BLaER1 treated with 17β-estradiol and CSF1 and Interleukin-3, amounts not matched to agents 10 nM and 100 nM (cell line): ENCODE measurements at regions not wholly inside any gene's neighbourhood (a gene's known extent, or its start where the extent isn't known, plus 50 kb on each side); places are given as distances from the start of the nearest gene placed in this dataset.
"Not testable (repeated sequence)": the region's sequence is repeated elsewhere in the genome, so short reads cannot be mapped to it uniquely, and the experiment has no call there.

Source experiments
- H3K27ac ChIP-seq, 11 experiments: shearing (Covaris generic); formaldehyde crosslinking; 2 replicates each; pipeline ENCODE4 v1.8.1; 2022
- H3K27me3 ChIP-seq, 11 experiments: shearing (Covaris generic); formaldehyde crosslinking; 2 replicates each; pipeline ENCODE4 v1.8.1; 2022
- H3K36me3 ChIP-seq, 11 experiments: shearing (Covaris generic); formaldehyde crosslinking; 2 replicates each; pipeline ENCODE4 v1.8.1; 2022
- H3K4me1 ChIP-seq, 10 experiments: shearing (Covaris generic); formaldehyde crosslinking; 2 replicates each; pipeline ENCODE4 v1.8.1; 2022
- H3K4me2 ChIP-seq, 11 experiments: shearing (Covaris generic); formaldehyde crosslinking; 2 replicates each; pipeline ENCODE4 v1.8.1; 2022
- H3K4me3 ChIP-seq, 10 experiments: shearing (Covaris generic); formaldehyde crosslinking; 2 replicates each; pipeline ENCODE4 v1.8.1; 2022
- H3K9ac ChIP-seq, 11 experiments: shearing (Covaris generic); formaldehyde crosslinking; 2 replicates each; pipeline ENCODE4 v1.8.1; 2022
- H3K9me3 ChIP-seq, 11 experiments: shearing (Covaris generic); formaldehyde crosslinking; replicated peaks in 1 of 11; 2 replicates each; pipeline ENCODE4 v1.8.1; 2022
- H4K20me1 ChIP-seq, 11 experiments: shearing (Covaris generic); formaldehyde crosslinking; 2 replicates each; pipeline ENCODE4 v1.8.1; 2022
- Cebpa-rat ChIP-seq, 11 experiments: shearing (Covaris generic); IDR thresholded peaks; 2 replicates each; pipeline ENCODE4 v1.8.1; 2022

- TF ChIP-seq Cebpa-rat (IDR thresholded peaks at IDR 0.05), result no peak
- H3K27me3 ChIP-seq, result no peaks in the 10 kb centered on the region
Observed at GRCh38 chr5:91243852-91244251, 139.3 kb downstream of the ARRDC3 start.

GRCh38 chr5:91243286-91243685 lies 139.8 kb downstream of the ARRDC3 start:
- Histone ChIP-seq H3K36me3 (no peaks in the 10 kb centered on the region; a peak in 2 of 22 replicates), H3K9me3 (peaks cover 0 to 24% (median 17%) of the 10 kb centered on the region in 11 experiments; a peak in 15 of 22 replicates), H3K4me3 (no peak overlapping the region), H4K20me1 (no peaks in the 10 kb centered on the region), H3K4me1 (no peaks in the 10 kb centered on the region), H3K9ac (no peak overlapping the region), H3K27ac (no peak overlapping the region), H3K4me2 (no peak overlapping the region), H3K27me3 (no peaks in the 10 kb centered on the region)
- no peak for TF ChIP-seq Cebpa-rat (IDR thresholded peaks at IDR 0.05)

More at GRCh38 chr5:91243852-91244251, 139.3 kb downstream of the ARRDC3 start:
- Histone ChIP-seq H3K4me3 (no peak overlapping the region), H4K20me1 (no peaks in the 10 kb centered on the region), H3K36me3 (no peaks in the 10 kb centered on the region; a peak in 2 of 22 replicates), H3K27ac (no peak overlapping the region), H3K4me2 (no peak overlapping the region), H3K9me3 (peaks cover 0 to 24% (median 17%) of the 10 kb centered on the region in 11 experiments; a peak in 15 of 22 replicates), H3K4me1 (no peaks in the 10 kb centered on the region), H3K9ac (no peak overlapping the region)

- H4K20me1 ChIP-seq, H3K36me3 ChIP-seq, H3K4me1 ChIP-seq, H3K27ac ChIP-seq, H3K27me3 ChIP-seq, H3K4me2 ChIP-seq, H3K4me3 ChIP-seq, H3K9ac ChIP-seq: not testable (repeated sequence)
- peaks cover 0 to 24% (median 17%) of the 10 kb centered on the region in 11 experiments; a peak in 15 of 22 replicates for H3K9me3 ChIP-seq
Observed at GRCh38 chr5:91241460-91241859, 141.7 kb downstream of the ARRDC3 start.

GRCh38 chr5:91240175-91240574 lies 142.9 kb downstream of the ARRDC3 start:
- Histone ChIP-seq H3K4me2 (no peak overlapping the region), H3K36me3 (no peaks in the 10 kb centered on the region; a peak in 2 of 22 replicates), H3K4me1 (no peaks in the 10 kb centered on the region), H3K9me3 (peaks cover 0 to 24% (median 17%) of the 10 kb centered on the region in 11 experiments; a peak in 15 of 22 replicates), H4K20me1 (no peaks in the 10 kb centered on the region), H3K4me3 (no peak overlapping the region), H3K27me3 (no peaks in the 10 kb centered on the region), H3K9ac (no peak overlapping the region), H3K27ac (no peak overlapping the region)
- TF ChIP-seq Cebpa-rat (IDR thresholded peaks at IDR 0.05), result no peak

GRCh38 chr5:91235271-91235694 lies 147.8 kb downstream of the ARRDC3 start:
- H3K9ac ChIP-seq, result no peak overlapping the region
- H3K4me3 ChIP-seq, result no peak overlapping the region
- no peaks in the 10 kb centered on the region for H4K20me1 ChIP-seq
- peaks cover 0 to 11% (median 0%) of the 10 kb centered on the region in 10 experiments; a peak in 4 of 20 replicates for H3K4me1 ChIP-seq
- H3K27me3 ChIP-seq, result no peaks in the 10 kb centered on the region
- H3K36me3 ChIP-seq, result no peaks in the 10 kb centered on the region
- H3K9me3 ChIP-seq, result peaks cover 3 to 11% (median 5%) of the 10 kb centered on the region in 11 experiments; a peak in 20 of 22 replicates
- TF ChIP-seq Cebpa-rat (IDR thresholded peaks at IDR 0.05), result no peak
- no peak overlapping the region for H3K27ac ChIP-seq
- H3K4me2 ChIP-seq, result no peak overlapping the region

GRCh38 chr5:91232523-91232922 lies 150.6 kb downstream of the ARRDC3 start:
- Histone ChIP-seq H3K4me2 (no peak overlapping the region), H3K4me3 (no peak overlapping the region), H3K9ac (no peak overlapping the region), H3K9me3 (peaks cover 17 to 28% (median 20%) of the 10 kb centered on the region in 11 experiments), H3K27me3 (no peaks in the 10 kb centered on the region), H4K20me1 (no peaks in the 10 kb centered on the region), H3K27ac (no peak overlapping the region), H3K4me1 (peaks cover 0 to 11% (median 0%) of the 10 kb centered on the region in 10 experiments; a peak in 6 of 20 replicates), H3K36me3 (peaks cover 0 to 9% (median 0%) of the 10 kb centered on the region in 11 experiments; a peak in 2 of 22 replicates)
- TF ChIP-seq Cebpa-rat (IDR thresholded peaks at IDR 0.05), result no peak

GRCh38 chr5:91229031-91229727 lies 153.9 kb downstream of the ARRDC3 start:
- Histone ChIP-seq H3K9ac (no peak overlapping the region), H3K4me3 (no peak overlapping the region), H3K27me3 (no peaks in the 10 kb centered on the region), H4K20me1 (no peaks in the 10 kb centered on the region), H3K9me3 (peaks cover 17 to 28% (median 20%) of the 10 kb centered on the region in 11 experiments), H3K4me1 (peaks cover 0 to 11% (median 0%) of the 10 kb centered on the region in 10 experiments; a peak in 6 of 20 replicates), H3K4me2 (no peak overlapping the region), H3K27ac (no peak overlapping the region), H3K36me3 (peaks cover 0 to 9% (median 0%) of the 10 kb centered on the region in 11 experiments; a peak in 2 of 22 replicates)
- TF ChIP-seq Cebpa-rat (IDR thresholded peaks at IDR 0.05), result no peak

GRCh38 chr5:91228188-91228587 lies 154.9 kb downstream of the ARRDC3 start:
- no peak overlapping the region for H3K4me3 ChIP-seq
- peaks cover 0 to 9% (median 0%) of the 10 kb centered on the region in 11 experiments; a peak in 2 of 22 replicates for H3K36me3 ChIP-seq
- H3K9ac ChIP-seq, result no peak overlapping the region
- no peak overlapping the region for H3K27ac ChIP-seq
- H3K9me3 ChIP-seq, result peaks cover 17 to 28% (median 20%) of the 10 kb centered on the region in 11 experiments
- peaks cover 0 to 11% (median 0%) of the 10 kb centered on the region in 10 experiments; a peak in 6 of 20 replicates for H3K4me1 ChIP-seq
- no peaks in the 10 kb centered on the region for H3K27me3 ChIP-seq
- no peak for TF ChIP-seq Cebpa-rat (IDR thresholded peaks at IDR 0.05)
- H3K4me2 ChIP-seq, result 0 out of 22 replicates have a peak overlapping the region, but pooled peaks of 1 of the 11 experiments have one; percentile 0
- H4K20me1 ChIP-seq, result no peaks in the 10 kb centered on the region

- Histone ChIP-seq H3K9ac (no peak overlapping the region), H3K27me3 (no peaks in the 10 kb centered on the region), H4K20me1 (no peaks in the 10 kb centered on the region), H3K4me2 (no peak overlapping the region), H3K4me1 (peaks cover 0 to 6% (median 0%) of the 10 kb centered on the region in 10 experiments; a peak in 6 of 20 replicates), H3K27ac (no peak overlapping the region), H3K4me3 (no peak overlapping the region), H3K36me3 (peaks cover 0 to 9% (median 0%) of the 10 kb centered on the region in 11 experiments; a peak in 2 of 22 replicates), H3K9me3 (peaks cover 17 to 28% (median 20%) of the 10 kb centered on the region in 11 experiments)
- TF ChIP-seq Cebpa-rat (IDR thresholded peaks at IDR 0.05), result no peak
Observed at GRCh38 chr5:91225848-91226686, 157.1 kb downstream of the ARRDC3 start.
